Activated CD4-positive, alpha-beta T cell treated with anti-CD3 and anti-CD28 coated beads, Interleukin-2, amount 50 U/mL, for 1 hour (primary cell): ENCODE measurements at regions not wholly inside any gene's neighbourhood (a gene's known extent, or its start where the extent isn't known, plus 50 kb on each side); places are given as distances from the start of the nearest gene placed in this dataset.
"Not testable (repeated sequence)": the region's sequence is repeated elsewhere in the genome, so short reads cannot be mapped to it uniquely, and the experiment has no call there.

Experiments
- DNase-seq: peaks from one replicate; pipeline ENCODE4 v3.0.0-alpha.2; 2020

GRCh38 chr5:82525626-82526025 lies 247.5 kb upstream of the RPS23 start:
- no peak for DNase-seq

GRCh38 chr5:82523633-82524032 lies 245.5 kb upstream of the RPS23 start:
- DNase-seq = no peak

- DNase-seq = no peak
Measured at GRCh38 chr5:82522897-82523296, 244.7 kb upstream of the RPS23 start.

- DNase-seq = no peak
Measured at GRCh38 chr5:82521431-82522051, 243.4 kb upstream of the RPS23 start.

GRCh38 chr5:82519558-82519957 lies 241.4 kb upstream of the RPS23 start:
- DNase-seq = no peak

GRCh38 chr5:82517544-82518075 lies 239.5 kb upstream of the RPS23 start:
- DNase-seq = no peak

- no peak for DNase-seq
Measured at GRCh38 chr5:82513738-82514137, 235.6 kb upstream of the RPS23 start.

GRCh38 chr5:82512025-82512424 lies 233.9 kb upstream of the RPS23 start:
- no peak for DNase-seq

GRCh38 chr5:82511134-82511533 lies 233.0 kb upstream of the RPS23 start:
- DNase-seq = no peak

GRCh38 chr5:82509762-82510161 lies 231.6 kb upstream of the RPS23 start:
- no peak for DNase-seq

GRCh38 chr5:82506390-82506789 lies 228.2 kb upstream of the RPS23 start:
- DNase-seq = not testable (repeated sequence)

- no peak for DNase-seq
Measured at GRCh38 chr5:82499725-82500244, 221.6 kb upstream of the RPS23 start.

GRCh38 chr5:82497242-82497641 lies 219.1 kb upstream of the RPS23 start:
- DNase-seq = no peak

- no peak for DNase-seq
Measured at GRCh38 chr5:82494942-82495341, 216.8 kb upstream of the RPS23 start.

GRCh38 chr5:82493221-82493620 lies 215.1 kb upstream of the RPS23 start:
- no peak for DNase-seq

GRCh38 chr5:82491397-82491796 lies 213.2 kb upstream of the RPS23 start:
- DNase-seq = no peak

- no peak for DNase-seq
Measured at GRCh38 chr5:82489683-82490082, 211.5 kb upstream of the RPS23 start.

GRCh38 chr5:82487131-82487530 lies 209.0 kb upstream of the RPS23 start:
- DNase-seq = no peak

GRCh38 chr5:82480331-82480730 lies 202.2 kb upstream of the RPS23 start:
- DNase-seq = no peak

- no peak for DNase-seq
Measured at GRCh38 chr5:82476155-82476554, 198.0 kb upstream of the RPS23 start.

- DNase-seq = no peak
Measured at GRCh38 chr5:82473262-82473661, 195.1 kb upstream of the RPS23 start.

GRCh38 chr5:82470185-82470994 lies 192.2 kb upstream of the RPS23 start:
- no peak for DNase-seq

GRCh38 chr5:82466986-82467561 lies 188.9 kb upstream of the RPS23 start:
- DNase-seq = no peak

GRCh38 chr5:82465235-82465634 lies 187.1 kb upstream of the RPS23 start:
- no peak for DNase-seq
